ENCODE measurements at regions not wholly inside any gene's neighbourhood (a gene's known extent, or its start where the extent isn't known, plus 50 kb on each side); places are given as distances from the start of the nearest gene placed in this dataset.
A peak's percentile ranks its signal among the peaks of the same experiment; 100 is the strongest.
"Not testable (repeated sequence)": the region's sequence is repeated elsewhere in the genome, so short reads cannot be mapped to it uniquely, and the experiment has no call there.

DNA sequence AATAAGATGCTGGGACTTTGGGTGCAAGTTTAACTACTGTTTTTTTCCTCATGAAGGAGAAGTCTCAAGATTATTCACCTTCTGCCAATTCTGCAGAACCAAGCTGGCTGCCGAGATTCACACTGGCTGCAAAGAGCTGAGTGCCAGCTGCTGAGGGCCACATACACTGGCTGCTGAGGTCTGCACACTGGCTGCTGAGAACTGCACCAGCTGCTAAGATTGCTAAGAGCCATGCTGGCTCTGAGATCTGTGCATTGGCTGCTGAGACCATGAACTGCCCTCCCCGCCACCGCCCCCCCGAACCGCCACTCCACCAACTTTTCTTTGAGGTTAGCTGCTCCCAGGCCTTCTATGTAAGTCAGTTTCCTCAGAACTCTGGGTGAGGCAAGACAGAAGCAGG is 330.3 kb downstream of the CBLL2 start:
- no peak for DNase-seq (ENCODE audit: low read depth)
- in situ Hi-C loops (cut with HindIII; ENCODE audit: low sequenced_read_pairs), result no loop called here
- TF ChIP-seq, protein P1, sequence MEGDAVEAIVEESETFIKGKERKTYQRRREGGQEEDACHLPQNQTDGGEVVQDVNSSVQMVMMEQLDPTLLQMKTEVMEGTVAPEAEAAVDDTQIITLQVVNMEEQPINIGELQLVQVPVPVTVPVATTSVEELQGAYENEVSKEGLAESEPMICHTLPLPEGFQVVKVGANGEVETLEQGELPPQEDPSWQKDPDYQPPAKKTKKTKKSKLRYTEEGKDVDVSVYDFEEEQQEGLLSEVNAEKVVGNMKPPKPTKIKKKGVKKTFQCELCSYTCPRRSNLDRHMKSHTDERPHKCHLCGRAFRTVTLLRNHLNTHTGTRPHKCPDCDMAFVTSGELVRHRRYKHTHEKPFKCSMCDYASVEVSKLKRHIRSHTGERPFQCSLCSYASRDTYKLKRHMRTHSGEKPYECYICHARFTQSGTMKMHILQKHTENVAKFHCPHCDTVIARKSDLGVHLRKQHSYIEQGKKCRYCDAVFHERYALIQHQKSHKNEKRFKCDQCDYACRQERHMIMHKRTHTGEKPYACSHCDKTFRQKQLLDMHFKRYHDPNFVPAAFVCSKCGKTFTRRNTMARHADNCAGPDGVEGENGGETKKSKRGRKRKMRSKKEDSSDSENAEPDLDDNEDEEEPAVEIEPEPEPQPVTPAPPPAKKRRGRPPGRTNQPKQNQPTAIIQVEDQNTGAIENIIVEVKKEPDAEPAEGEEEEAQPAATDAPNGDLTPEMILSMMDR (IDR thresholded peaks at IDR 0.05; ENCODE audit: low read depth, low read length, missing control alignments), result no peak
- no peak overlapping the region for H3K4me3 ChIP-seq (ENCODE audit: low read depth, low read length)

GRCh38 chrX:22609452-22609851 is 336.7 kb downstream of the CBLL2 start:
- DNase-seq (ENCODE audit: low read depth); H3K4me3 ChIP-seq (ENCODE audit: low read depth, low read length); in situ Hi-C loops (cut with HindIII; ENCODE audit: low sequenced_read_pairs): not testable (repeated sequence)

DNA sequence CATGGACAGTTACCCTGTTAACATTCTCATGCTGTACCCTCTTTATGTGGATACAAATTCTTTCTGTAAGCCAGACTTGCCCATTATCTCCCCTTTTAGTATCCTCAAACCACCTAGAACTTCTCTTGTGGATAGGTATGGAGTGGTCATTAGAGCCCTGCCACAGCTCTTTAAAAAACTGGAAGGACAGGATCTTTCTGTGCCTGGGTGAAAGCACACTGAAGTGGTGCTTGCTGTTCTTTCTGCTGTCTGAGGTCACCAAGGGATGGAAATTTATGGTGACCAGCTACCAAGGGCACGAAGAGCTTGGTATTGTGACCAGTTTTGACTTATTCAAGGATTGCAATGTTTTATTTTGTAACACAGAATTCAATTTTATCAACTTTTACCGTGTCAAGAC is 344.2 kb downstream of the CBLL2 start:
- no peak overlapping the region for H3K4me3 ChIP-seq (ENCODE audit: low read depth, low read length)
- TF ChIP-seq, protein P1 (IDR thresholded peaks at IDR 0.05; ENCODE audit: low read depth, low read length, missing control alignments), result no peak
- in situ Hi-C loops (cut with HindIII; ENCODE audit: low sequenced_read_pairs), result no loop called here
- DNase-seq (ENCODE audit: low read depth), result no peak

- in situ Hi-C loops (cut with HindIII; ENCODE audit: low sequenced_read_pairs), result no loop called here
- TF ChIP-seq, protein P1 (IDR thresholded peaks at IDR 0.05; ENCODE audit: low read depth, low read length, missing control alignments), result no peak
Observed at GRCh38 chrX:22627576-22627975, 354.9 kb downstream of the CBLL2 start.

DNA sequence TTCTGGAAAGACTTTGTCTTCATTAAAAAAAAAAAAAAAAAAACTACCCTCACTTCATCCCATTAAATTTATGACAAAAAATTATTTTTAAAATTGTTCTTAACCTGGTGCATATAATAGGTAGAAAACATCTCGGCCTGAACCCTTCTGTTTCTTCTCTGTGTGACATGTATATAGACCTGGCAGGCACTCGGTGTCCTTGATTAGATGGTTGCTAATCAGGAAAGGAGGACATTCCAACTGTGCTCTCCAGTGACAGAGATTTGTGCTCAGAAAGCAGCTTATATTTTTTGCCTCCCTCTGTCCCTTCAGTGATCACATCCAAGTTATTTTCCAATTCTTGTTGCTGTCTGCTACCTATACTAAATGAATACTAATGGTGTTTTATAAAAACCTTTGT is 355.6 kb downstream of the CBLL2 start:
- H3K4me3 ChIP-seq (ENCODE audit: low read depth, low read length), result no peak overlapping the region
- TF ChIP-seq, protein P1 (IDR thresholded peaks at IDR 0.05; ENCODE audit: low read depth, low read length, missing control alignments), result no peak
- in situ Hi-C loops (cut with HindIII; ENCODE audit: low sequenced_read_pairs), result no loop called here
- DNase-seq (ENCODE audit: low read depth), result no peak

More at GRCh38 chrX:22627576-22627975, 354.9 kb downstream of the CBLL2 start:
- H3K4me3 ChIP-seq (ENCODE audit: low read depth, low read length), result no peak overlapping the region
- no peak for DNase-seq (ENCODE audit: low read depth)

DNA sequence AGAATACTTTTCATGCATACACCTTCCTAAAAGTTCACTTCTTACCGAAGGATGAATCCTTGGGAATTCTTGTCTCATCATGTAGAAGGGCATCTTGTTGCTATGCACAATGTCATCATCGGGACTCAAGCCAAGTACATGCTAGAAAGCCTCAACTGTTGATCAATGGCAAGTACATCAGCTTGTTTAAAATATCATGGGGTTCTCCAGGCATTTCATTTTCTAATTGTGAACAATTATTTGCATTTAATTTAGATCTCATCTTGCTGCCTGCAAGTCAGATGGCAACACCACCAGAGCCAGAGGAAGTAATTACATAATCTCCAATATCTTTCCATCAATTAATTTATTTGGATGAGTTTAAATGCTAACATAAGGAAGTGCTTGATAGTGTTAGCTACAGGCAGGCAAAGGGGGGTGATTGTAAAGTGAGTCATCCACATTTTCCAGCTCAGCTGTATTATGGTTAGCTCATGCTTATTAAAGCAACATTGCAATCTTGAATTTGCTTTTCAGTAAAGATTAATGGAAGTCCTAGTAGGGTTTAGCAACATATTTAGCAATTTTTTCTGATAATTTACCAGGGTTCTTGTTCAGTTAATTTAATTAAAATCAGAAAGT is 356.5 kb downstream of the CBLL2 start:
- H3K4me3 ChIP-seq (ENCODE audit: low read depth, low read length), result no peak overlapping the region
- peak; percentile 36 for DNase-seq (ENCODE audit: low read depth)
- TF ChIP-seq, protein P1 (IDR thresholded peaks at IDR 0.05; ENCODE audit: low read depth, low read length, missing control alignments), result no peak
- in situ Hi-C loops (cut with HindIII; ENCODE audit: low sequenced_read_pairs), result no loop called here

DNA sequence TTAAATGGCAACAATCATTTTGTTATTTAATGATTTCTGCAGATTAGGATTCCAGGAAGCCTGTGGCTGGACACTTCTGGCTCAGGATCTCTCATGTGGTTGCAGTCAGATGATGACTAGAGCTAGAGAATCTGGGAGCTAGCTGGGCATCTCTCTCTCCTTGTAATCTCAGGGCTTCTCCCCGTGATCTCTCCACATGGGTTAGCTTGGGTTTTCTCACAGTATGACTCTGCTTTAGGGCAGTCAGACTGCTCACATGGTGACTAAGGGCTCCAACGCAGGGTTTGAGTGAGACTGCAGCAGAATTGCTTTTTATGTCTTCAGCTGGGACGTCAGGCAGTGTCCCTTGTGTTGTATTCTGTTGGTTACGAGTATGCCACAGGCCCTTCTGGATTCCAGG is 361.4 kb downstream of the CBLL2 start:
- TF ChIP-seq, protein P1 (IDR thresholded peaks at IDR 0.05; ENCODE audit: low read depth, low read length, missing control alignments), result no peak
- no peak overlapping the region for H3K4me3 ChIP-seq (ENCODE audit: low read depth, low read length)
- DNase-seq (ENCODE audit: low read depth), result peak; percentile 31
- in situ Hi-C loops (cut with HindIII; ENCODE audit: low sequenced_read_pairs), result no loop called here

Measured in astrocyte of the cerebellum (primary cell).